Hypothalamus (tissue), 51 donors: ENCODE measurements at regions not wholly inside any gene's neighbourhood (a gene's known extent, or its start where the extent isn't known, plus 50 kb on each side); places are given as distances from the start of the nearest gene placed in this dataset.

Source experiments
- DNase-seq, 51 donors: peaks; one replicate each; lab custom pipeline; 2025; lab: John Stamatoyannopoulos, UW

DNA sequence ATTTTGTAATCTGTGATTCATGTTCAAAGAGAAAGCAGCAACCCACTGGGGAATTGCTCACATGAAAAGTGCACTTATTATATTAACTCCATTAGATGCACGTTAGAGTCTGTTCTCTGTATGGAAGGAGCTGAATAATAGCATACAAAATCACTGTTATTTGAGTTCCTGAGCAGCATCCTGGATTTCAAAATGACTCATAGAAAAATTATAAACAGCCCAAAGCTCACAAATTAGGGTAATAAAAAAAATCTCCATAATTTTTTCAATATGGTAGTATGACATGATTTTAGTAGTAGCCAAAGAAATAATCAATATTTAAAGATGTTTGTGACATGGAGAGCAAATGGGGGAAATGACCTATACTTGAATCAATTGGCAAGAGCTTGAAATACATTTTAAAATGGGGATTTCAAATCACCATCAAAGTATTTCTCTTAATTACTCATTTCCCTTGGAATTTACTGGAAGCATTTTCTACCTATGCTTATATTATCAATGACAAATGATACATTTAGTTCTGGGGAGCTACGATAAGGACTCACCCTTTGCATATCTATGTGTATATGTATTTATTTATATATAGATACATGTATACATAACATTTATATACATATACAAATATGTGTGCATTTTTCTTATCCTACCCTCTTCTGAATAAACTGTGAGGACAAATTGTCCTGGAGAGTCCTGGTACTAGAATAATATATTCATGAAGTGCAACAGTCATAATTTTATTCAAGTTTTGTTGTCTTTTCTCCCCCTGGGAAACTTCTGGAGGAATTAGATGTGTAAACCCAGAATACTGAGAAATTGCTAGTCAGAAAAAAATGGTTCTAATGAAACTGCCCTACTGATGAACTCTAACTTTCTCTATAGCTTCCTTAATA, 116.3 kb downstream of the RPL22L1 start:
- DNase-seq, result no peak

- no peak for DNase-seq
Measured at GRCh38 chr3:170752571-170753155, 117.3 kb downstream of the RPL22L1 start.

GRCh38 chr3:170751899-170752293, 118.1 kb downstream of the RPL22L1 start:
- no peak for DNase-seq

- DNase-seq, result peak in 3 of 51 donors; percentile 6 to 21 (median 10)
Measured at GRCh38 chr3:170751083-170751898, 118.7 kb downstream of the RPL22L1 start.

DNA sequence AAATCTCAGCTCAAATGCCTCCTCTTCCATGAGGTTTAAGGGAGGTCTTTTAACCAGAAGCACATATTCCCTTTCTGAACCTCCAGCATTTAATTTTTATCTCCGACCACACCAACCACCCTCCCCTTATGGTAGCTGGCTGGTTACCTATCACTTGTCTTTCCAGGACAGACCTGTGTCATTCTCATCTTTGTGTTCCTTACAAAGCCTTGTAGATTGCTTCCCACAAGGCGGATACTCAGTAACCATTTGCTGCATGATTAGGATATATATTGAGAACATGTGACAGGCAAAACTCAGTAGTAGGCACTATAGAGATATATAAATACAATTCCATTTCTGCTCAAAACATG, 119.5 kb downstream of the RPL22L1 start:
- DNase-seq, result no peak

GRCh38 chr3:170749765-170750477, 120.1 kb downstream of the RPL22L1 start:
- DNase-seq, result no peak

- no peak for DNase-seq
Measured at GRCh38 chr3:170749185-170749584, 120.8 kb downstream of the RPL22L1 start.

DNA sequence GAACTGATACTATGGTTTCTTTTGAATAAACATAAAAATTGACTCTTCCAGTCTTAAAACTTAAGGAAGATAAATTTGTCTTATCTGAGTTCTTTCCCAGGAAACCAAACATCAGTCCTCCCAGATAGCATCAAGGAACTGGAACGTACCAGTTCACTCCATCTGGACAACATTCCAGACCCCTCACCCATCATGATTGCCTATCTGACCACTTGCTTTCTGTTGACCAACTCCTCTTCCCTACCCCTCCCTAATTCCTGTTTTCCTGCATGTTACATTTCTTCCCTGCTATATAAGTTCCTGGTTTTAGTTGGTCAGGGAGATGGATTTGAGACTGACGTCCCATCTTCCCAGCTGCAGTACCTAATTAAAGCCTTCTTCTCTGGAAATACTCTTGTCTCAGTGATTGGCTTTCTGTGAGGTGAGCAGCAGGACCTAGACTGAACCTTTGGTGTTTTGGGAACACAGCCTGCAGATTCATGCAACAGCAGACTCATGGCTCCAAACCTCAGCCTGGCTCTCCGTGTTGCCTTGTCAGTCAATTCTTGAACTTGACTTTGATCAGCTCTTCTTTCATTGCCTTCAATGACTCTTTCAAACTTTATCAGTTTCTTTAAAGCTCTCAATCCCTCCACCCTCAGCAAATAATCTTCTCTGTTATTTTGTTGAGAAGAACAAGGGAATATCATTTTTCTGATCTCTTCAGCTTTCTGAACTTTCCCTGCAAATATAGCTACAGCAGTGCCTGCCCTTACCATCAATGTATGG, 123.6 kb downstream of the RPL22L1 start:
- no peak for DNase-seq

DNA sequence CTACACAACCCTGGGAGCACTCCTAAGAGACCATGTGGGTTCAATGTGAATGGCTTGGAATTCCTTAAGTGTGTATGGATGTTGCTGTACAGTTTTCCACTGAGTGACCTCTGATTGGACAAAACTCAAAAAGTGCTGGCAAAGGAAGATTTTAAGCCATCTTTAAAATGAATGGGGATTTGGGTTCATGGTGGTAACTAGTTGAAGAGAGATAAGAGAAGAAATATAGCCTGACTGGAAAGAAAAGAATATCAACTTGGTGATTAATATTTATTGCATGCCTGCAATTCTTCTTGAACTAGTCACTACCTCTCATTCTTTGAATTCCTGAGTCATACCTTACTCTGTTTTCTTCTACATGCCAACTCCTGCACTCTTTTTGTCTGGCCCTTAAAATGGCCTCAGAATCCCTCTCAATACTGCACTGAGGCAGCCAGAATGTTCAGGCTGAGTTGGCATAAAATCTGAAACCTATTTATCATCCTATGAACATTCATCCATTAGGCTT, 124.7 kb downstream of the RPL22L1 start:
- no peak for DNase-seq

DNA sequence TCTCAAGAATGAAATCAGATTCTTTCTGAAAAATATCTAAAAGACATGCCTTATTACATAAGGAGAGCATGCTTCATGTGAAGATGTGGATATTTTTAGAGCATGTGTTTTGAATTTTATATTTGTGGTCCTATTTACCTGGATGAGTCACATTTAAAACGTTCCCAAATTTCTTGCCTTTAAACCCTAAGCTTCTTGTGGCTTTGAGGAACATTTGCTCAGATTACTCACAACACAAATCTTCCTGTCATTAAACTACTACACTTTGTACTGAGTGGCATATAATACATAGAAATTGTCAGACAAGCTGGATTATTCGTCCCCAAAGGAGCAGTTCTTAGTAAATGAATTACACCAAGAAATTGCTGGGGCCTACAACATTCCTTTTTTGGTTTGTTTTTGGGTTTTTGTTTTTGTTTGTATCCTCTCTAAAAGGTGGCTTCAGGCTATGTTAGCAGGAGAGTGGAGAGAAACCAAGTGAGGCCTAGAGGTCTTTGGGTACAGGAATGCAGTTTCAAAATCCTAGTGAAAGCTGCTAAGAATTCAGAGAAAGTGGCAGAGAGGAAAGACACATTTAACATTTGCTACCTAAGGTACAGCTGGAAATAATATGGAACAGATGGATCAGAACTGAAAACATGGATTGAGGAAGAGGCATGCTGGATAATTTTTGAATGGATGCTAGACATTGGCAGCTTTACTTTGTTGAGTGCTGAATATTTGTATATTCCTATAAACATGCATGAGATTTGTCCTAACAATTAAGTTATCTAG, 128.1 kb downstream of the RPL22L1 start:
- DNase-seq, result no peak

DNA sequence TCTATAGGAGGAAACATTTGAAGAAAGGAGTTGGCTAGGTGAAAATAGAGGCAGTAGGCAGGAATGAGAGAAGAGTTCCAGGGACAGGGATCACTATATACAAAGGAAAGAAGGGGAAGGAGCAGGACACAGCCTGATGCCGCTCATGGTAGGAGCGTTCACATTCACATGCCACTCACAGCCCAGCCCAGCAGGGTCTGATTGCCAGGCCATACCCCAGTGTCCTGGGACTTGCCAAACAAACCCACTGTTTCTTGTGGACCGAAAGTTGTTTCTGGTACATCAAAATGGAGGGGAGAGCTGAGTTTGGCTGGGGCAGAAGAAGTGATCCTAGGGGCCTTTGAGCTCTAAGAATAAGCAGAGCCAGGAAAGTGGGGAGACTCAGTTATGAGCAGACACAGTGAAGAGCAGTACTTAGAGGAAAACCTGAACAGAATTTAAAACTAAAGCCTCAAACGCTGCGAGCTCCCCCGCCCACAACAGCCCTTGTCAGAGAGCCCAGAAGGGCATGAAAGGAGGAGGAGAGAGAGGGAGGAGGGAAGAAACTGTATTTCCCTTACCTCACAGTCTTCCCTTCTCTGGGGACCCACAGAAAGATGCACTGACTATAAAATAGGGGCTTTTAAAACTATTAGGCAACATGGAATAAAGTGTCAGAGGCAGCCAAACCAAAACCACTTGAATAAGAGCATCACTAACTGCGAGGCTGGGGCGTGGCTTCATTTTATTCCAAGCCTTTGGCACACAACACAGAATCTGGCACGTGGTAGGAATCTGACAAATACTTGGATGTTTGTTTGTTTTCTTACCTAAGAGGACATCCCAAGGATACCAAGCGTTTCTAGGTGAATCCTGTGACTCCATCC, 129.0 kb downstream of the RPL22L1 start:
- peak in 49 of 51 donors; percentile 6 to 90 (median 58) for DNase-seq

DNA sequence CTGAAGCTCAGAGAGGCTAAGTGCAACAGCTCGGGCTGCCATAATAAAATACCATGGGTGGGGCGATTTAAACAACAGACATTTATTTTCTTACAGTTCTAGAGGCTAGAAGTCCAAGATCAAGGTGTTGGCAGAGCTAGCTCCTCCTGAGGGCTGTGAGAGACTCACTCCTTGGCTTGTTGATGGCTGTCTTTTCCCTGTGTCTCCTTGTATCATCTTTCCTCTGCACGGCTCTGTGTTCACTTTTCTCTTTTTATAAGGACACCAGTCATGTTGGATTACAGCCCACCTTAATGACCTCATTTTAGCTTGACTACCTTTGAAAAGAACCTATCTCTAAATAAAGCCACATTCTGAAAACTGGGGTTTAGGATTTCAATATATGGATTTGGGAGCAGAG, 129.7 kb downstream of the RPL22L1 start:
- no peak for DNase-seq

DNA sequence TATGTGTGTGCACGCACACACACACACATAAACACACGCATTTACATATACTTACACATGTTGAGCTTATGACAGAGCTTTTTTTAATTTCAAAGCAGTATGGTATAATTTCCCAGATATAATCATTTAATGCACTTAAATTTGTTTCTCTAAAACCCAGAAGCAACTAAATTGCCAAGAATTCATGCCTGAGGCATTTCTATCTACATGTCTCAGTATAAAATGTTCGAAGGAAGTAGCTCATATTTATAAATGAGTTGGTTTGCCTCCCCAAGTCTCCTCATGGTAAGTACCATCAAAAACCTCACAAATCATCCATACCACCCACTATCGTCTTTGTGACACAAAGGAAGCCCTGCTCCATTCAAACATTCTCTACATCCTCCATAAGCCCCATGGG, 130.6 kb downstream of the RPL22L1 start:
- no peak for DNase-seq

- DNase-seq, result no peak
Measured at GRCh38 chr3:170738766-170739165, 131.2 kb downstream of the RPL22L1 start.

DNA sequence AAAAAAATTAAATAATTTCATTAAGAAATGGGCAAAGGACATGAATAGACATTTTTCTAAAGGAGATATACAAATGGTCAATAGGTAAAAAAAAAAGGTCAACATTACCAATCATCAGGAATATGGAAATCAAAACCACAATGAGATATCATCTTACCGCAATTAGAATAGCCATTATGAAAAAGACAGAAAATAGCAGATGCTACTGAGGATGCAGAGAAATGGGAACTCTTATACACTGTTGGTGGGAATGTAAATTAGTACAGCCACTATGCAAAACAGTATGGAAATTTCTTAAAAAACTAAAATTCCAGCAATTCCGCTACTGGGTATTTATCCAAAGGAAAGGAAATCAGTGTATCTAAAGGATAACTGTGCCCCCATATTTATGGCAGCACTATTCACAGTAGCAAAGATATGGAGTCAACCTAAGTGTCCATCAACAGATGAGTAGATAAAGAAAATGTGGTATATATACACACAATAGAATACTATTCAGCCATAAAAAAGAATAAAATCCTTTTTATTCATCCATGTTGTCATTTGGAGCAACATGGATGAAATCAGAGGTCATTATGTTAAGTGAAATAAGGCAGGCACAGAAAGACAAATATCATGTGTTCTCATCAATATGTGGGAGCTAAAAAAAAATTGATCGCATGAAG, 132.4 kb downstream of the RPL22L1 start:
- DNase-seq, result no peak

- no peak for DNase-seq
Measured at GRCh38 chr3:170735821-170736220, 134.2 kb downstream of the RPL22L1 start.

GRCh38 chr3:170734735-170735065, 135.3 kb downstream of the RPL22L1 start:
- no peak for DNase-seq
